Activated gamma-delta T cell treated with anti-CD3 and anti-CD28 coated beads, Interleukin-2, amount 50 U/mL, for 16 hours (primary cell): ENCODE measurements at regions not wholly inside any gene's neighbourhood (a gene's known extent, or its start where the extent isn't known, plus 50 kb on each side); places are given as distances from the start of the nearest gene placed in this dataset.
"Not testable (repeated sequence)": the region's sequence is repeated elsewhere in the genome, so short reads cannot be mapped to it uniquely, and the experiment has no call there.

Experiments
- DNase-seq: peaks from one replicate; pipeline ENCODE4 v3.0.0-alpha.2; 2020; ENCODE audit warnings: low read depth

DNA sequence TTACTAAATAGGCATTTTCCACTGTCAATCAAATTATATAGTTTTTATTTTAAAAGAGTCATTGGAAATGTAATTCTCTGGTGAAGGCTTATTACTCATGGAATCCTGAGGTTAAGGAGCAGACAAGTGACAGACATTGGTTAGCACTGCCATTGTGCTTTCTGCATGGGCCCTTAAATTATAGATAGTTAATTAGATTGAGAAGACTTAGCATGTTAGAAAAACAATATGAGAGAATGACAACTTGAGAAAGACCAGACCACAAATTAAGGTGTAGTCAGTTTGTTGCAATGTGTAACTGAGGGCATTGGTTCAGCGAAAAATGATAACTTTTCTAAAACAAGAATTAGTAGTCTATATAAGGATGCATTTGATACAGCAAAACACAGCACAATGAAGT lies 195.5 kb downstream of the SLITRK6 start:
- DNase-seq, result no peak

DNA sequence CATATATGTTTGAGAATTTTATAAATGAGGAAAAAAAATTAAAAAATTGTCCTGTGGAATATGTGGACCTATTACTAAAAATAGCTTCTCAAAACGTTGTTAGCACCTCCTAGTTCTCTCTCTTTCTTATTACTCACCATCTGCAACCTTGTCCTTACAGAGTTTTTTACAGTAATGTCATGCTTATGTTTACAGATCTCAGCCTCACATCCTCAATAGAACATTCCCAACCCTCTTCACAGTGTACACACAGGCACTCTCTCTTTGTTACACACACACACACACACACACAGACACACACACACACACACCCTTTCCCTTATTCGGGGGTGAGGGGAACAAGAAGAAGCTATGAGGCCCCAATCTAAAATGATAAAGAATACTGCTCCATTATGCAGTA lies 197.7 kb downstream of the SLITRK6 start:
- DNase-seq, result no peak

GRCh38 chr13:85597790-85598500 lies 201.3 kb downstream of the SLITRK6 start:
- DNase-seq, result no peak

DNA sequence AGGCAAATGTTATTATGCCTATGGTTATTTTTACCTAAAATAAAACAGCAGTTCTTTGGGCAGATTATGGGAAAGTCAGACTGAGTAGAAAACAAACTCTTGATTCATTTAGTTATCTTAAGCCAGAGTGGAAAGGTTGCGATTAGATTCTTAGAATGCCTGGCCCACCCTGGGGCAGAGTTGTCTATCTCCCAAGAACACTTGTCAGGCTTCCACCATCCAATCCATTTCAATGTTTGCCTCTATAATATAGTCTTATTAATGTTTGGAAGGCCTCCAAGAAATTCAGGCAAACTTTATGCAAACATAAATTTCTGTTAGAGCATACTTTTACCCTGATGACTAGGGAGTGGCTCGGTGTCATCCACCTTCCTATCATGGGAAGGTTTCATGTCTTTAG lies 207.0 kb downstream of the SLITRK6 start:
- DNase-seq, result no peak

- DNase-seq, result no peak
These were observed 208.8 kb downstream of the SLITRK6 start for GRCh38 chr13:85590231-85590931.

GRCh38 chr13:85589021-85589420 lies 210.2 kb downstream of the SLITRK6 start:
- DNase-seq, result no peak

DNA sequence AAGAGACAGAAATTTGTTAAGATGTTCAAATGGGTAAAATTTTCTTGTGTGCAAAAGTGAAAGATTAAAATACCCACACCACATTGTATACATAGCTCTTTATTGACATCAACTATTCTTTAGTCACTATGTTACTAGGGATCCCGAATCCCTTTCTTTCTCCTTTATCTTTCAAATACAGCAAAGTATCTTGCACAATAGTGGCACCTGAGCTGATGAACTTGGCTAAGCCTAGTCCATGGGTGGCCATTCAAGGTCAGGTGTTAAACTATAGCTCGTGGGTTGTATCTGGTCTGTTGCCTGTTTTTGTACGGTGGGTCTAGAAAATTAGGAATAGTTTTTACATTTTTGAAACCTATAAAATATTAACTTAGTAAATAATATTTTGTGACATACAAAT lies 210.9 kb downstream of the SLITRK6 start:
- no peak for DNase-seq

DNA sequence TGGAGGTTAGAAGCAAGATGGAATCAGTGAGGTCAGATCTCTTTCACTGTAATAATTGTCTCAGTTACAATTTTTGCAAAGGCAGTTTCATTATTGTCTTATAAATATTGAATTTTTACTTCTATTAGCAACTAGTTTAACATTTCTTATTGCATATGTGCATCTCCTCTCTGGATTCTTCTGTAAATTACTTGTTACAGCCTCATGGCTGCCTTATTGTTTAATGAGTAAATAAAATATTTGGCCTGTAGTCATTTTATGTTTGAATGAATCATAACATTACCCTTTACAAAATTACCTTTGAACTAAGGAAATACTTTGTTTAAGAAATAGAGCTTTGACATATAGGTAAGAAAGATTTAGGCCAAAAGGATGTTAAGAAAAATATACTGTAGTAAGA lies 212.4 kb downstream of the SLITRK6 start:
- DNase-seq, result no peak

DNA sequence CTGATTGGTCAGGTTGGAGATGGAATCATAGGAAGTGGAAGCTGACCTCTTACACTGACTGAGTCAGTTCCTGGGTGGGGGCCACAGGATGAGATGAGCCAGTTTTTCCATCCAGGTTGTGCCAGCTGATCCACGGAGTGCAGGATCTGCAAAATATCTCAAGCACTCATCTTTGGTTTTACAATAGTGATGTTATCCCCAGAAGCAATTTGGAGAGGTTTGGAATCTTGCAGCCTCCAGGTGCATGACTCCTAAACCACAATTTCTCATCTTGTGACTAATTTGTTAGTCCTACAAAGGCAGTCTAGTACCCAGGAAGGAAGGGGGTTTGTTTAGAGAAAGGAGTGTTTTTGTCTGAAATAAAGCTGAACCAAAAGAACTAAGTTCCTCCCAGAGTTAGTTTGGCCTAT lies 212.8 kb downstream of the SLITRK6 start:
- no peak for DNase-seq

- no peak for DNase-seq
These were observed 216.3 kb downstream of the SLITRK6 start for GRCh38 chr13:85582890-85583289.

DNA sequence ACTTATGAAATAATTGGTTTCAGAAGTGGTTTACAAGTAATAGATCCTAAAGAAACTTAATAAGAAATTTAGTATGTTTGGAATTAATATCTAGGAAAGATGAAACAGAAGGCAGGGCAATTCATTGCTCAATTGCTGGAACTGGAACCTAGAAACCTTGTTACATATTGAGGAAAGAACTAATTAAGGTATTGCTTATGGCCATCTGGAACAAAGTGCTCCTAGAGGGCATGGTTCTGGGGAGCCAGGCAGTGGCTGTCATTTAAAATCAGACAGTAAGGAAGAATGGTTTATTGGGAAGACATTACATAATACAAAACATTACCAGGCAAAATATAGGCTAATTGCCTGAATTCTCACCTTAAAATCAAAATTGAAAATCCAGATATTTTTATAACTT lies 224.1 kb downstream of the SLITRK6 start:
- DNase-seq, result no peak

- no peak for DNase-seq
These were observed 231.3 kb downstream of the SLITRK6 start for GRCh38 chr13:85567909-85568308.

DNA sequence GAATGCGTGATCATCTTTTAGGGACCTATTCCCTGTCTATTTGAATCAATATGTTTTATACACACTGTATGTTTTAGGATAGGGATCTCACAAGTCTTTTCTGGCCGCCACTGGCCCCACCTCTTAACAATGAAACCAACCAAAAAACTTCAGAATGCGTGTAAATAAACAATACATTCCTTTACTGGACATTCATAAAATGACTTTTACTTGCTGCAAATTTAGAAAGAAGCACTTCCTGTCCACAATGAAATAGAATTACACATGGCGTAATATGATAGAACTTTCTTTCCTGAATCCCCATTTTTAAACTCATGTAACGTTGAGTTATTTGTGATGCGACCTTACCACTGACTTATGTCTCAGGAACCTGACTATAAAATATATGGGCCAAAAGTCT lies 233.6 kb downstream of the SLITRK6 start:
- no peak for DNase-seq

GRCh38 chr13:85564598-85564997 lies 234.6 kb downstream of the SLITRK6 start:
- no peak for DNase-seq

GRCh38 chr13:85562282-85562681 lies 236.9 kb downstream of the SLITRK6 start:
- DNase-seq, result no peak

DNA sequence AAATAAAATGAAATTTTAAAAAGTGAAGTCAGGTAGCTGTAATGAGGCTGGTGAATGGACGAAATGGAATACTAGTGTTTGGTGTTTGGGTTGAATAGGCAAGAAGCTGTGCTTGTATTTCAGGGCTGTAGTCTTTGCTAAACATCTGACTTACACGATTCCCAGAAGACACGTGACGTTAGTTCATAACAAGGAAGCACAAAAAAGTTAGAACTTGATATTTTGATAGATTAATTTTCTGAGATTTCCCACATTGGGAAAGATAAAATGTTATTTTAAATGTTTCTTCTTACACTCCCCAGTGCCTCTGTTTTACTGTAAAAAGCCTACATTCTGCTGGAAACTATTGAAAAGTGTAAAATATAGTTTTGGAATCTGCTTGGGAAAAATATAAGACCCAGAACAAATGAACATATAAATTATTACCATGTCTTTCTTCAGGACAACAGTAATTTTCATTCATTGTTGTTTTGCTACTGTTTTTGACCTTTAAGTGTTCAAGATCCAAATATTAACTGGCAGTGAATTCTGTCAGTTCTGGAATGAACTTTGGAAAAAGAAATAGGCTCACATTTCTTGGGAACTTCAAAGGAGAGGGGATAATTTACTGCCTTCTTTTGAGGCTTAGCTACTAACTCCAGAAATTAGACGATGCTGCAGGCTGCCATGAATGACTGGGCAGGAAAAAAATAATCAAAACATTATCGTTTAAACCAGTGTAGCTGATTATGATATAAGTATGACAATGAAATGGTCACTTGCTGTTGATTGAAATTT lies 241.3 kb downstream of the SLITRK6 start:
- DNase-seq, result no peak

DNA sequence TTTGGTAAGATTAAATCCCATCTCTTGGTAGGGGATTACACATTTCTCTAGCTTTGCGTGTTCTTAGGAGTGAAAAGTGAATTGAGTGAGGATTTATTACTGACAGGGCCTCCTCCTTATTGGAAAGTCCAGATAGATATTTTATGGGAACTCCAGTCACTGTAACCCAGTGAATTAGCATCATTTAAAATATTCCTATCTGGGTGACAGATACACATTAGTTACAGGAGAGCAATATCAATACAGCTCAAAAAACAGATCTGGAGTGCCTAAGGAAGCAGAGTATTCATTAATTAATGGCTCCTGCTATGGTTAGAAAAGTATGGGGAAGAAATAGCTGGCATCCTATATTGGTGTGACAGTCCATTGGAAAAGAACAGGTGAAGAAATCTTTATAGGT lies 248.2 kb downstream of the SLITRK6 start:
- DNase-seq, result no peak

GRCh38 chr13:85549819-85550218 lies 249.4 kb downstream of the SLITRK6 start:
- DNase-seq, result no peak

DNA sequence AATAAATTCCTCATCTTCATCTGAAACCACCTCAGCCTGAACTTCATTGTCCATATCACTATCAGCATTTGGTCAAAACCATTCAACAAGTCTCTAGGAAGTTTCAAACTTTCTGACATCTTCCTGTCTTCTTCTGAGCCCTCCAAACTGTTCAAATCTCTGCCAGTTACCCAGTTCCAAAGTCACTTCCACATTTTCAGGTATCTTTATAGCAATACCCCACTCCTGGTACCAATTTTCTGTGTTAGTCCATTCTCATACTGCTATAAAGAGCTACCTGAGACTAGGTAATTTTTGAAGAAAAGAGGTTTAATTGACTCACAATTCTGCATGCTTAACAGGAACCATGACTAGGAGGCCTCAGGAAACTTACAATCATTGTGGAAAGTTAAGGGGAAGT lies 250.4 kb downstream of the SLITRK6 start:
- DNase-seq, result not testable (repeated sequence)

DNA sequence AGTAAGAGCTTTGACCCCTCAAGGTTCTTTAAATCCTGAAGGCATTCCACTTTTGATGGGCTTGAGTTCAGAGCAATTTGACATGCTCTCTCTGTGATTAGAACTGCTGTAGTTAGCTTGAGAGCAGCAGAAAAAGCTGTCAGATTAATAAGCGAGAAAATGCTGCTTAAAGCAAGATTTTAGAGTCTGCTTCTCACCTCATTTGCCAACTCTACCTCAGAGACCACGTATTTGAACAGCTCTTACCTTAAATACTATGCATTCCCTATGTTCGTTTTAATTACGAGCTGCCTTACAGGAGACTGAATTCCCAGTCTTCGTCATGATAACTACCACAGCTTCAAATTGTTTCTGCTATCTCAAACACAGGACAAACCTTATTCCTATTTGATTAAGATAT lies 253.4 kb downstream of the SLITRK6 start:
- DNase-seq, result no peak

GRCh38 chr13:85544756-85545155 lies 254.5 kb downstream of the SLITRK6 start:
- no peak for DNase-seq

GRCh38 chr13:85543144-85543543 lies 256.1 kb downstream of the SLITRK6 start:
- no peak for DNase-seq

DNA sequence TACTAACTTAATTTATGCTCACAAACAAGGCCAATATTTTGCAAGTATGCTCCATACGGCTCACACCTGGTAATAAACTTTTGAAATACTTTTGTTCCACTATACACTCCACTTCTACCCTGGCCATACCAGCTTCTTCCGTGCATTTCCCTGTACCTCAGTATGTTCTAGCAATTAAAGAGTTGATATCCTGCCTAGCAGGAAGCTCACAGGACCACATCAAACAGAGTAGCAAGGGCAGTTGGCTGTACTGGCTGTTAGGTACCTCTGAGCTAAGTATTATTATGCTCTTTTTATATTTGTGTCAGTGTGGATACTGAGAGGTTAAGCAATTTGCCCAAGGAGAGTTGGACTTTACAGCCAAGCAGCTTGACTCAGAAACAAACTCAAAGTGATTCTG lies 257.7 kb downstream of the SLITRK6 start:
- DNase-seq, result no peak
